GM12864 (cell line): ENCODE measurements at regions not wholly inside any gene's neighbourhood (a gene's known extent, or its start where the extent isn't known, plus 50 kb on each side); places are given as distances from the start of the nearest gene placed in this dataset.

Source experiments
- DNase-seq: peaks from one replicate; pipeline ENCODE4 v3.0.0-alpha.2; 2011; ENCODE audit warnings: low read depth
- H3K4me3 ChIP-seq: 2 replicates; pipeline ENCODE4 v1.5.1; 2011; ENCODE audit warnings: mild to moderate bottlenecking, low read depth, low read length, control low read depth
- TF ChIP-seq, protein P1 (sequence below): IDR thresholded peaks from 2 replicates; pipeline ENCODE4 v1.5.1; 2011; ENCODE audit warnings: low read depth, mild to moderate bottlenecking, moderate library complexity, low read length, control low read depth, inconsistent platforms; ENCODE audit errors: missing control alignments

DNA sequence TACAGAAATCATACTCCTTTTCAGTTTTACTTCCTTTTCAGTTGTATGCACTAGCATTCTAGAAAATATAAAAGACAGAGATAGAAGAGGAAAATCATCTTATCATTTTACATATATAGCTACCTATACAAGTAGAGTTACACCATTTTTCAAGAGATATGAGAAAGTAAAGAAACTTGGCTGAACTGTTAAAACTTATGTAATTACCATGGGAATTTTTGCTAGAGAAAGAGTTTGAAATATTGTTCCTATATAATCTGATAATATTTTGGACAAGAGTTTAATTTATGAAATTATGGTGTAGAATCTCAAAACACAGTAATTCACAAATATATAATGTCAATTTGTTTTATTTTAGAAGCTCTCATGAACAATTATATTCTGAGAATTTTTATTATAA, 180.8 kb downstream of the PLPPR4 start:
- TF ChIP-seq, protein P1, sequence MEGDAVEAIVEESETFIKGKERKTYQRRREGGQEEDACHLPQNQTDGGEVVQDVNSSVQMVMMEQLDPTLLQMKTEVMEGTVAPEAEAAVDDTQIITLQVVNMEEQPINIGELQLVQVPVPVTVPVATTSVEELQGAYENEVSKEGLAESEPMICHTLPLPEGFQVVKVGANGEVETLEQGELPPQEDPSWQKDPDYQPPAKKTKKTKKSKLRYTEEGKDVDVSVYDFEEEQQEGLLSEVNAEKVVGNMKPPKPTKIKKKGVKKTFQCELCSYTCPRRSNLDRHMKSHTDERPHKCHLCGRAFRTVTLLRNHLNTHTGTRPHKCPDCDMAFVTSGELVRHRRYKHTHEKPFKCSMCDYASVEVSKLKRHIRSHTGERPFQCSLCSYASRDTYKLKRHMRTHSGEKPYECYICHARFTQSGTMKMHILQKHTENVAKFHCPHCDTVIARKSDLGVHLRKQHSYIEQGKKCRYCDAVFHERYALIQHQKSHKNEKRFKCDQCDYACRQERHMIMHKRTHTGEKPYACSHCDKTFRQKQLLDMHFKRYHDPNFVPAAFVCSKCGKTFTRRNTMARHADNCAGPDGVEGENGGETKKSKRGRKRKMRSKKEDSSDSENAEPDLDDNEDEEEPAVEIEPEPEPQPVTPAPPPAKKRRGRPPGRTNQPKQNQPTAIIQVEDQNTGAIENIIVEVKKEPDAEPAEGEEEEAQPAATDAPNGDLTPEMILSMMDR, result no peak
- DNase-seq, result no peak
- H3K4me3 ChIP-seq, result no peak overlapping the region

DNA sequence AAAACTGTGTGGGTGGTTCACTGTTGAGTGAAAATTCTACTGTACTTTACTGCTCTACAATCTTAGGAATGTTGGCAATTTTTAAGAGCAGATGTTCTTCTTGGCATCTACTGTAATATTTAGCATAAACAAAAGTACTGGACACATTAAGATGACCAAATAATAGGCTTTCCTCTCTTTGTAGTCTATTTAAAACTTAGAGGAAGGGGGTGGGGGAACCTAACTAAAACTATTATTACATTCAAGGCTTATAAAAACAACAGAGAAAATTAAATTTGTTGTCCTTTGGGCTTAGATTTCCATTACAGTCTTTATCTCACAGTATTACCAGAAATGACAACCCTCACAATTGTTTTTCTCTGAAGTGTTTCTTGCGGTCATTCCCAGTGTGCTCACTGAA, 181.2 kb downstream of the PLPPR4 start:
- no peak overlapping the region for H3K4me3 ChIP-seq
- no peak for DNase-seq
- TF ChIP-seq, protein P1, result no peak

DNA sequence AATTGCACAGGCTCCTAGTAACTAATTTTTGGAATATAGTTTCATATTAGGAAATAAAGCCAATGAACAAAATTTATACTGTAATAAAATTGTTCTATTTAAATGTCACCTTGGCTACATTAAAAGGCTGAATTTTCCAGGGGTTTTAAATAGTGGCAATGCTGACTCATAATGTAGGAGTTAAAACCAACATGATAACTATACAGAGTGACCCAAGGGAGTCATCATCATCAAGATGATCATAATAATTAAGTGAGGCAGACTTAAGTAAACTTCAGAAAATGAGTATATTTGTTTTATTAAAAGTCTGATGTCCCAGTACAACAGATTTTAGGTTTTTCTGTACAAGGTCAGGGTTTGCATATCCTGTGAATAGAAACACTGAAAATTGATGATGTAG, 183.4 kb downstream of the PLPPR4 start:
- H3K4me3 ChIP-seq, result no peak overlapping the region
- TF ChIP-seq, protein P1, result no peak
- DNase-seq, result no peak

DNA sequence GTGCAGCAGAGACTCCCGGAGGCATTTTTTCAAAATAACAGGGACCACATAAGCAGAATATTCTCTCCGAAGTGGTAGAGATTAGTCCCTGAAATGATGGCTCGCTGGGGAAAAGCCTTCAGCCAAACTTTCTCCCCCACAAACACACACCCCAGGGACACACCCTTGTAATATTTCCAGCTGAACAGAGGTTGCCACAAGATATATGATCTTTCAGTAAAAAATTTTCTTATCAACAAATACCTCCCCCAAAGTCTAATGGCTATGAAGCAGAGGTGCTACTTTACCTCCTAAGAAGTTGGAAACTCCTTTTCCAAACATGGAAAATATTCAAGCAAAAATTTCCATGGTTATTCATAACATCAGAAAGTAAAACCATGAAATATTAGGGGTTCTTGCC, 190.2 kb upstream of the PALMD start:
- H3K4me3 ChIP-seq, result no peak overlapping the region
- TF ChIP-seq, protein P1, result no peak
- no peak for DNase-seq

DNA sequence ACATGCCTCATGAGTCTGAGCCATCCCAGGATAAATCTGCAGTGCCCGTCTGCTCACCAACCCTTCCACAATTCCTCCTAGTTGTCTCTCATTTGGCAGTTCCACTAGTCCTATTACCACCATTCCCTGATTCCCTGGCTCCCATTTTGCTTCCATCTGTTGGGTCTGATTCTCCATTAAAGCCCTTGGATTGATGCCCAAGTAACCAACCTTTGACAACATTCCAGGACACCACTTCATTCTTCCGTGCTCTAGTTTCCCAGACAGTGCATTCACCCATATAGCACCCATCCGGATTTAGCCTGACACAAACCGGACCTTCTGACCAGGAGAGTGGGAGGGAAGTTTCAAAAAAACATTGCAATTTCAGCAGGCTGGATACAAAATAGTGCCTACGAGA, 189.4 kb upstream of the PALMD start:
- H3K4me3 ChIP-seq, result no peak overlapping the region
- TF ChIP-seq, protein P1, result no peak
- no peak for DNase-seq

DNA sequence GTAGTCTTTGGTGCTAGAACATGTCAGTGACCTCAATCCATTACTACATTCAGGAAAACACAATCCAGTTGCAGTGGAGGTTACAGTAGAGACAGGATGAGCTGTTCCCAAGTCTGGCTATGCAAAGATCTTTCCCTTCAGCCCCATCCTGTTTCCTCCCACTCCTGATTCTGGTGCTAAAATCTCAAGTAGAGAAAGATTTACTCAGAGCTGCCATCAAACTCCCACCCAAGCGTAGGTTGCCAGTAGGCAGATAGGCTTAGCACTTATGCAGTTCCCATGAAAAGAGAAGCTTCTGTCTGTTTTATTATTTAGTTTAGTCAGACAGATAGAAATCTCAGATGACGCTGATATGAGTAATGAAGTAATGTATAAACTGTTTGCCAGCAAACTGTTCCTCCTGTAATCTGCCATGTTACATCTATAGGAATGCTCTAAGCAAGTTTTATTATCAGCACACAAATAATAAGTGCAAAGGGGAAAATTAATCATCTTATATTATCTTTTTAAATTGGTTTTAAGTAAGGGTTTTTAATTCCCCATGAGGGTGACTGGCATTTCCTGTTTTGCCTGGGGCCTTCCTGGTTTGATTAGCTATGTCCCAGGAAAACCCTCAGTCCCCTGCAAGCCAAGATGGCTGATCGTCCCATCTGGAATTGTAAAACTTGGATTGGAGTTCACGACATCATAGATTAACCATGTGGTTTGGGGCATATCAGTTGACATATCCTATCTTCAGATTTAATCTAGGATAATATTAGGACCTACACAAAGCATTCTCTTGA, 188.3 kb upstream of the PALMD start:
- TF ChIP-seq, protein P1, result no peak
- DNase-seq, result no peak
- H3K4me3 ChIP-seq, result no peak overlapping the region

DNA sequence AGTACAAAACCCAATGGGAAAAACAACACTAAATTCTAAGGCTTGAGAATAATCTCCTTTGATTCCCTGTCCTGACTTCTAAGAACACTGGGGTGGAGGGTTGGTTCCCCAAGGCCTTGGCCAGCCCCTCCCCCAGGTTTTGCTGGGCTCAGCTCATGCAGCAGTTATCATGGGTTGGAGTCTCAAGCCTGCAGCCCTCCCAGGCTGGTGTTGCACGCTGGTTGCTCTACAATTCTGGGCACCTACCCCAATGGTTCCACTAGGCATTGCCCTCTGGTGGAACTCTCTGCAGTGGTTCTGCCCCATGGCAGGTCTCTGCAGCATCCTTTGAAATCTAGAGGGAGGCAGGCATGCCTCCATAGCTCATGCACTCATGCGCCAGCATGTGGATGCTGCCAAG, 184.4 kb upstream of the PALMD start:
- TF ChIP-seq, protein P1, result no peak

More for the DNA sequence above, 184.4 kb upstream of the PALMD start:
- no peak for DNase-seq
- no peak overlapping the region for H3K4me3 ChIP-seq
